GM12878 (cell line): ENCODE measurements at regions not wholly inside any gene's neighbourhood (a gene's known extent, or its start where the extent isn't known, plus 50 kb on each side); places are given as distances from the start of the nearest gene placed in this dataset.
"Not testable (repeated sequence)": the region's sequence is repeated elsewhere in the genome, so short reads cannot be mapped to it uniquely, and the experiment has no call there.

Experiments
- CREB1 ChIP-seq: IDR thresholded peaks from 2 replicates; pipeline ENCODE4 v1.6.1; 2012; ENCODE audit warnings: low read depth, mild to moderate bottlenecking, inconsistent platforms
- HDAC2 ChIP-seq: fragments of 200-600 bp; sonication (generic); IDR thresholded peaks from 2 replicates; pipeline ENCODE4 v1.6.1; 2017
- POLR2A ChIP-seq: IDR thresholded peaks from 2 replicates; pipeline ENCODE4 v1.6.1; 2011; ENCODE audit warnings: low read depth, mild to moderate bottlenecking, low read length
- TF ChIP-seq, protein P1 (sequence below), 3 experiments: IDR thresholded peaks in 2 of 3; conservative IDR thresholded peaks in 1 of 3; 2 replicates each; pipeline ENCODE4 v1.5.1; 2011; ENCODE audit warnings: low read depth in 3 of 3, low read length in 3 of 3, mild to moderate bottlenecking in 3 of 3, control low read depth in 2 of 3, moderate library complexity in 2 of 3, inconsistent platforms in 1 of 3, mixed read lengths in 1 of 3; ENCODE audit not compliant: control insufficient read depth in 2 of 3, insufficient read depth in 1 of 3; ENCODE audit errors: extremely low read depth in 1 of 3

DNA sequence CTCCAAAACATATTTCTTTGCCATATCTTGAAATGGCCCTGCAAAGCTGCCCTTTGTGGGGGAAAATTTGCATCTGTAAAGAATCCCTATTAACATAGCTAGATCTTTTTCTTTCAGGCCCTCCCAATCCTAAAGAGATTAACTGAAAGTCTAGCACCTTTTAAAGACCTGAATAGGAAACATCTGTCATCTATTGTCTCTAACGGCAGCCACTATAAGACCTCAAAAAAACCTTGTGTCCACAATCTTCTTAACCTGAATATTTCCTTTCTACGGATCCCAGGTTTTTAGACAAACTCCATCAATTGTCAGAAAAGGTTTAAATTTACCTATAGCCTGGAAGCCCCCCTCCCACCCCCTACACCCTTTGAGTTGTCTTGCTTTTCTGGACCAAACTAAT lies 241.3 kb downstream of the NPR3 start:
- TF ChIP-seq, protein P1, sequence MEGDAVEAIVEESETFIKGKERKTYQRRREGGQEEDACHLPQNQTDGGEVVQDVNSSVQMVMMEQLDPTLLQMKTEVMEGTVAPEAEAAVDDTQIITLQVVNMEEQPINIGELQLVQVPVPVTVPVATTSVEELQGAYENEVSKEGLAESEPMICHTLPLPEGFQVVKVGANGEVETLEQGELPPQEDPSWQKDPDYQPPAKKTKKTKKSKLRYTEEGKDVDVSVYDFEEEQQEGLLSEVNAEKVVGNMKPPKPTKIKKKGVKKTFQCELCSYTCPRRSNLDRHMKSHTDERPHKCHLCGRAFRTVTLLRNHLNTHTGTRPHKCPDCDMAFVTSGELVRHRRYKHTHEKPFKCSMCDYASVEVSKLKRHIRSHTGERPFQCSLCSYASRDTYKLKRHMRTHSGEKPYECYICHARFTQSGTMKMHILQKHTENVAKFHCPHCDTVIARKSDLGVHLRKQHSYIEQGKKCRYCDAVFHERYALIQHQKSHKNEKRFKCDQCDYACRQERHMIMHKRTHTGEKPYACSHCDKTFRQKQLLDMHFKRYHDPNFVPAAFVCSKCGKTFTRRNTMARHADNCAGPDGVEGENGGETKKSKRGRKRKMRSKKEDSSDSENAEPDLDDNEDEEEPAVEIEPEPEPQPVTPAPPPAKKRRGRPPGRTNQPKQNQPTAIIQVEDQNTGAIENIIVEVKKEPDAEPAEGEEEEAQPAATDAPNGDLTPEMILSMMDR (IDR thresholded peaks at IDR 0.05 in 2 of 3, conservative IDR thresholded peaks at IDR 0.05 in 1 of 3; ENCODE audit: control insufficient read depth in 2 of 3, extremely low read depth in 1 of 3, insufficient read depth in 1 of 3, low read depth in 3 of 3, low read length in 3 of 3) = not testable (repeated sequence)
- not testable (repeated sequence) for TF ChIP-seq HDAC2, POLR2A, CREB1
